Keratinocyte (primary cell): ENCODE measurements at regions not wholly inside any gene's neighbourhood (a gene's known extent, or its start where the extent isn't known, plus 50 kb on each side); places are given as distances from the start of the nearest gene placed in this dataset.

Experiments used
- DNase-seq: peaks from one replicate; pipeline ENCODE4 v3.0.0-alpha.2; 2011; ENCODE audit warnings: low read depth, missing footprints, low spot score
- FAIRE-seq: peaks from 2 replicates; lab custom pipeline; 2011; peaks lifted over from hg19 to GRCh38; lab: Jason Lieb, UNC
- H2AFZ ChIP-seq: 2 replicates; pipeline ENCODE4 v1.6.0; 2012; ENCODE audit warnings: low read length, control low read depth, inconsistent platforms; ENCODE audit not compliant: control insufficient read depth
- H3K27ac ChIP-seq: 2 replicates; pipeline ENCODE4 v1.5.1; 2011; ENCODE audit warnings: low read length; ENCODE audit not compliant: control insufficient read depth, insufficient read depth
- H3K27me3 ChIP-seq: 3 replicates; pipeline ENCODE4 v1.6.0; 2011; ENCODE audit warnings: low read length; ENCODE audit not compliant: control insufficient read depth, insufficient read depth; ENCODE audit errors: extremely low read depth
- H3K36me3 ChIP-seq, 2 experiments: 2 replicates in 1 of 2; 3 replicates in 1 of 2; pipeline ENCODE4 v1.5.1; 2011; ENCODE audit warnings: low read length in 2 of 2, mild to moderate bottlenecking in 1 of 2; ENCODE audit not compliant: control insufficient read depth in 2 of 2, insufficient read depth in 2 of 2; ENCODE audit errors: extremely low read depth in 1 of 2
- H3K4me1 ChIP-seq: 3 replicates; pipeline ENCODE4 v1.5.1; 2011; ENCODE audit warnings: low read length; ENCODE audit not compliant: control insufficient read depth, insufficient read depth; ENCODE audit errors: extremely low read depth
- H3K4me2 ChIP-seq: 3 replicates; pipeline ENCODE4 v1.6.0; 2011; ENCODE audit warnings: low read depth, low read length; ENCODE audit not compliant: control insufficient read depth, insufficient read depth; ENCODE audit errors: extremely low read depth
- H3K4me3 ChIP-seq, 3 experiments: fragments of 200-600 bp in 1 of 3; sonication (generic) in 1 of 3; 2 replicates in 2 of 3; 3 replicates in 1 of 3; pipeline ENCODE4 v1.5.1; 2011 to 2016; ENCODE audit warnings: low read length in 3 of 3, mild to moderate bottlenecking in 3 of 3, control low read depth in 2 of 3, inconsistent platforms in 1 of 3, low read depth in 1 of 3, mixed read lengths in 1 of 3, mixed run types in 1 of 3, moderate library complexity in 1 of 3; ENCODE audit not compliant: control insufficient read depth in 2 of 3, insufficient read depth in 2 of 3; ENCODE audit errors: extremely low read depth in 1 of 3
- H3K79me2 ChIP-seq: 2 replicates; pipeline ENCODE4 v1.6.0; 2012; ENCODE audit warnings: low read length; ENCODE audit not compliant: control insufficient read depth, insufficient read depth
- H3K9ac ChIP-seq: 3 replicates; pipeline ENCODE4 v1.6.0; 2011; ENCODE audit warnings: low read length; ENCODE audit not compliant: control insufficient read depth, insufficient read depth; ENCODE audit errors: extremely low read depth
- H3K9me1 ChIP-seq: 3 replicates; pipeline ENCODE4 v1.6.0; 2011; ENCODE audit warnings: low read length; ENCODE audit not compliant: control insufficient read depth, insufficient read depth; ENCODE audit errors: extremely low read depth
- H3K9me3 ChIP-seq: 2 replicates; pipeline ENCODE4 v1.5.1; 2012; ENCODE audit warnings: low read depth, low read length; ENCODE audit not compliant: control insufficient read depth
- H4K20me1 ChIP-seq: 3 replicates; pipeline ENCODE4 v1.6.0; 2011; ENCODE audit warnings: low read length; ENCODE audit not compliant: control insufficient read depth, insufficient read depth; ENCODE audit errors: extremely low read depth
- EZH2 ChIP-seq: IDR thresholded peaks from one replicate; pipeline ENCODE4 v1.6.1; 2012; ENCODE audit warnings: inconsistent platforms, mild to moderate bottlenecking, low read length, moderate library complexity
- dilution Hi-C: fragments of 300-500 bp; cut with MboI; formaldehyde crosslinking; loops from one replicate; pipeline ENCODE4 v1.7.0; 2020; ENCODE audit warnings: low sequenced_read_pairs; ENCODE audit not compliant: extremely low pct_ligation_motif_present
- TF ChIP-seq, protein P1 (sequence below), 3 experiments: IDR thresholded peaks in 1 of 3; conservative IDR thresholded peaks in 1 of 3; optimal IDR thresholded peaks in 1 of 3; 2 replicates in 2 of 3; 3 replicates in 1 of 3; pipeline versions ENCODE3 to v1.5.1; 2011; ENCODE audit warnings: low read length in 3 of 3, mild to moderate bottlenecking in 3 of 3, moderate library complexity in 2 of 3, control low read depth in 1 of 3, inconsistent platforms in 1 of 3; ENCODE audit not compliant: insufficient read depth in 2 of 3; ENCODE audit errors: extremely low read depth in 1 of 3

DNA sequence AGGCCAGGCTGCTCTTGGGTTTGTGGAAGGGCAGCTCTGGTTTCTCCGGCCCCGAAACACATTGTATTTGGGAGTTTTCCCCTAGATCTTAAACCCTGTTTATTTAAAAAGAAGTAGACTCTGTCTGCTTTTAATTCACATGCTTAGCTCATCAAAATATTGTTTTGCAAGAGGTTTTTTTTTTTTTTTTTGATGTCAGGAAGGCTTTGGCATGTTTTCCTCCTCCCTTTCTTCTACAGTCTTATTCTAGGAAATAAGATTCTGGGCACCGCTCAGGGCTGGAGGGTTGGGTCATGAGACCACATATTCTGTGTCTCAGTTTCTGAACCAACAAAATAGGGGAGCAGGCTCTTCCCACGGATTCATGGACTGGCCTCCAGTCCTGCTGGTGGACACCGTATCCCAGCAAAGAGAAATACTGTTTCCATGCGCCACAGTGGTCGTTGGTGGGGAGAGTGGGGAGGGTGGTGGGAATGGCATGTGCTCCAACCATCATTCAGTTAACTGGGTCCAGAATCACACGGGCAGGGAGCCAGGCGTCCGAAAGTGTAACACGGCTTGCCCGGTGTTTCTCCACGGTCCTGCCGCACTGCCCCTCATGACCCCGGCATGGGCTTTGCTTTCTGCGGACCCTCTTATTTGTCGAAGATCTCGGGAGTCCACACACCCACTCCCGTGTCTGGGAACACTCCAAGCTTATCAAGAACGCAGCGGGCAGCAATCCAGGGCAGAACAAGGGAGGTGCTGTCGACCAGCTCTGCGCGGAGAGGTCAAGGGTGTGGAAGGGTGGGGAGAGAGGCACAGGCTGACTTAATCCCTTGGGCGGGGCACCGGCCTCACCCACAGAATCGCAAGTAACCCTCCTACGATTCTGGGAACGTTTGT lies 176.7 kb downstream of the GLI2 start:
- H3K36me3 ChIP-seq = no peaks in the 10 kb centered on the region
- no peaks in the 10 kb centered on the region for H3K9me1 ChIP-seq
- peaks cover 20% of the 10 kb centered on the region for H3K4me1 ChIP-seq
- no peak for TF ChIP-seq EZH2
- TF ChIP-seq, protein P1, sequence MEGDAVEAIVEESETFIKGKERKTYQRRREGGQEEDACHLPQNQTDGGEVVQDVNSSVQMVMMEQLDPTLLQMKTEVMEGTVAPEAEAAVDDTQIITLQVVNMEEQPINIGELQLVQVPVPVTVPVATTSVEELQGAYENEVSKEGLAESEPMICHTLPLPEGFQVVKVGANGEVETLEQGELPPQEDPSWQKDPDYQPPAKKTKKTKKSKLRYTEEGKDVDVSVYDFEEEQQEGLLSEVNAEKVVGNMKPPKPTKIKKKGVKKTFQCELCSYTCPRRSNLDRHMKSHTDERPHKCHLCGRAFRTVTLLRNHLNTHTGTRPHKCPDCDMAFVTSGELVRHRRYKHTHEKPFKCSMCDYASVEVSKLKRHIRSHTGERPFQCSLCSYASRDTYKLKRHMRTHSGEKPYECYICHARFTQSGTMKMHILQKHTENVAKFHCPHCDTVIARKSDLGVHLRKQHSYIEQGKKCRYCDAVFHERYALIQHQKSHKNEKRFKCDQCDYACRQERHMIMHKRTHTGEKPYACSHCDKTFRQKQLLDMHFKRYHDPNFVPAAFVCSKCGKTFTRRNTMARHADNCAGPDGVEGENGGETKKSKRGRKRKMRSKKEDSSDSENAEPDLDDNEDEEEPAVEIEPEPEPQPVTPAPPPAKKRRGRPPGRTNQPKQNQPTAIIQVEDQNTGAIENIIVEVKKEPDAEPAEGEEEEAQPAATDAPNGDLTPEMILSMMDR (optimal IDR thresholded peaks at IDR 0.05 in 1 of 3, IDR thresholded peaks at IDR 0.05 in 1 of 3, conservative IDR thresholded peaks at IDR 0.05 in 1 of 3; ENCODE audit: extremely low read depth in 1 of 3, insufficient read depth in 2 of 3, low read length in 3 of 3) = no peak
- H3K9me3 ChIP-seq = no peaks in the 10 kb centered on the region
- H3K4me2 ChIP-seq = peak overlapping the region; percentile 20
- no peaks in the 10 kb centered on the region for H3K79me2 ChIP-seq
- FAIRE-seq (no peak), DNase-seq (no peak)
- H3K9ac ChIP-seq = no peak overlapping the region
- no peak overlapping the region for H3K4me3 ChIP-seq
- no peak overlapping the region for H3K27ac ChIP-seq
- dilution Hi-C loops = no loop called here
- no peaks in the 10 kb centered on the region for H3K27me3 ChIP-seq
- no peak overlapping the region for H2AFZ ChIP-seq
- H4K20me1 ChIP-seq = no peaks in the 10 kb centered on the region

DNA sequence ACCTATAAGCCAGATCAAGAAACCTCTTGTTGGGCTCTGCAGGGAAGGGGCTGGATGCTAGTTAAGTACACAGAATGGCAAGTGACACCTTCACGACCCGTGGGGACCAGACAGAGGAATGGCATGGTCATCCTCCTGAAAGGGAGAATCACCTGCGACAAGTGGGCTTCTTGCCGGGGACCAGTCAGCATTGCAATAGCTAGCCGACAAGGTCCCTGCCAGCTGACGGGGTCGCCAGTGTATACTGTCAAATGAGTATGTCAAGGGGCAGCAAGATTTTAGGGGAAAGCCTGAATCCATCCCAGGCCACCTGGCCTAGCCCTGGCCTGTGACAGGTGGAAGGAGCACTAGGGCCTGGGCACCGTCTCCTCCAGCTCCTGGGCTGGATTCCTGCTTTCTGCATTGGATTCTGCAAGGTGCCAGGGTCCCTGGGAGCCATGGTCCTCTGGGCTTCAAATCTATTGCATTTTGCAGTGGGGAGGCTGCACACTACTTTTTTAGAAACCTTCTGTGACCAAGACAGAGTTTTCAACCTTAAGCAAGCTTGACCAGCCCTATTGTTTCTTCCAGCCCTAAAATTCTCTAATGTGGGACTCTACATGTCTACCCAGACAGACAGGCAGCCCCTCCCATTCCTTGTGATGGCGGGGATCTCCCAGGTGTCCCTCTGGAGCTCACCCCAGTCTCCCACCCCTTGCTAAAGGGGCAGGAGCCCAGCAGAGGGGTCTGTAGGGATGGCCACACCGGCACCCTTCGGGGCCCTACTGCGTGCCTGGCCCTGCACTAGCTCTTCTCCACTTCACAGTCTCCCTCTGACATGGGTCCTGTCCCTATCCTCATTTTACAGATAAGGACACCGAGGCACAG lies 178.5 kb downstream of the GLI2 start:
- TF ChIP-seq EZH2 = no peak
- TF ChIP-seq, protein P1 (optimal IDR thresholded peaks at IDR 0.05 in 1 of 3, IDR thresholded peaks at IDR 0.05 in 1 of 3, conservative IDR thresholded peaks at IDR 0.05 in 1 of 3; ENCODE audit: extremely low read depth in 1 of 3, insufficient read depth in 2 of 3, low read length in 3 of 3) = no peak
- peaks cover 20% of the 10 kb centered on the region for H3K4me1 ChIP-seq
- H3K27me3 ChIP-seq = no peaks in the 10 kb centered on the region
- no peaks in the 10 kb centered on the region for H3K36me3 ChIP-seq
- no peaks in the 10 kb centered on the region for H3K9me3 ChIP-seq
- dilution Hi-C loops = no loop called here
- no peak overlapping the region for H3K9ac ChIP-seq
- FAIRE-seq (no peak), DNase-seq (no peak)
- H2AFZ ChIP-seq = no peak overlapping the region
- H3K79me2 ChIP-seq = no peaks in the 10 kb centered on the region
- H3K4me2 ChIP-seq = no peak overlapping the region
- H3K27ac ChIP-seq = no peak overlapping the region
- H3K4me3 ChIP-seq = no peak overlapping the region
- H3K9me1 ChIP-seq = no peaks in the 10 kb centered on the region
- no peaks in the 10 kb centered on the region for H4K20me1 ChIP-seq
